ENCODE measurements at regions not wholly inside any gene's neighbourhood (a gene's known extent, or its start where the extent isn't known, plus 50 kb on each side); places are given as distances from the start of the nearest gene placed in this dataset.

DNA sequence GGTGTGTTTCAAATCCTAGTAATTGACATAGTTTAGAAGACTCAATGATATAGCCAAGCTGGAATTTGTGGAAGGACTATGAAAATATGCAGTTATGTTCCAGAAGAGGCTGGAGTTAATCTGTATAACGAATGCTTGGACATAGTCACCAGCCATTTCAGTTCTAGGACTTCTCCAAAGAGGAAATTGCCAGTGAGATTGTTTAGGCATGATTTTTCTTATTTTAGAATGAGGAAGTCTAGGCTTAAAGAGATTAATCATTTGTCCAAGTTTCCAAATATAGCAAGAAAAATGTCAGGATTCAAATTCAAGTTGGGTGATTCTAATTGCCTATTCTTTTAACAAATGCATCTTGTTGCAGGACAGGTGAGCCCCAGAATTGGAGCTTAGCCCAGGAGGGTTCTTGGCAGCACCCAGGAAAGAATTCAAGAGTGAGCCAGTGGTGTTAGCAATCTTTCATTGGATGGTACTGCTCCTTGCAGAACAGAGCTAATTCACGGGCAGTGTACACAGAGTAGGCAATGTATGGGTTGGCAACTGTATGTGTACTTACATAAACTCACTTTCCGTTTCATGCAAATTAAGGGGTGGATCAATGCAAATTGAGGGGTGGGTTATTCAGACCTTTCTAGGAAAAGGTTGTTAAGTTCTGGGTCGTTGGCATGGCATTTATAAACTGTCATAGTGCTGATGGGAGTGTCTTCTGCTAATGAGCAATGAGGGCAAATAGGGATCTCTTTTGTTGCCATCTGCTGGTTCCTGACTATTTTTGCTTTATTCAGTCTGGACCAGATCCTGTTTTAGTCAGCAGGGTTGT, 763.1 kb upstream of the SLITRK1 start:
- no peak for TF ChIP-seq TAF1 (IDR thresholded peaks at IDR 0.05; ENCODE audit: low read depth, low read length)
- TF ChIP-seq POLR2A (IDR thresholded peaks at IDR 0.05; ENCODE audit: low read depth, low read length): no peak
- no peak for TF ChIP-seq POU2F2 (IDR thresholded peaks at IDR 0.05; ENCODE audit: low read depth, low read length)
- no peak for TF ChIP-seq POLR2AphosphoS5 (IDR thresholded peaks at IDR 0.05; ENCODE audit: low read depth, low read length)

Data from GM12891 (cell line).